GM21526 (cell line): ENCODE measurements at regions not wholly inside any gene's neighbourhood (a gene's known extent, or its start where the extent isn't known, plus 50 kb on each side); places are given as distances from the start of the nearest gene placed in this dataset.
A peak's percentile ranks its signal among the peaks of the same experiment; 100 is the strongest.
"Not testable (repeated sequence)": the region's sequence is repeated elsewhere in the genome, so short reads cannot be mapped to it uniquely, and the experiment has no call there.

ENCODE experiments used
- ATAC-seq: cut with Tn5 transposase; IDR thresholded peaks from one replicate; pipeline ENCODE4 v1.9.1; 2021; ENCODE audit warnings: moderate library complexity; ENCODE audit not compliant: unreplicated experiment, low FRiP score

GRCh38 chrX:107296184-107296583, 89.8 kb downstream of the DNAAF6 start:
- ATAC-seq = not testable (repeated sequence)

- ATAC-seq = no peak
Observed at GRCh38 chrX:107298276-107298675, 91.9 kb downstream of the DNAAF6 start.

- no peak for ATAC-seq
Observed at GRCh38 chrX:107301253-107301652, 94.8 kb downstream of the DNAAF6 start.

- ATAC-seq = no peak
Observed at GRCh38 chrX:107304141-107304540, 97.7 kb downstream of the DNAAF6 start.

- no peak for ATAC-seq
Observed at GRCh38 chrX:107323786-107324492, 117.5 kb downstream of the DNAAF6 start.

GRCh38 chrX:107324493-107325310, 118.3 kb downstream of the DNAAF6 start:
- no peak for ATAC-seq

GRCh38 chrX:107325467-107325866, 119.1 kb downstream of the DNAAF6 start:
- ATAC-seq = no peak

- no peak for ATAC-seq
Observed at GRCh38 chrX:107348051-107348450, 101.4 kb upstream of the FRMPD3 start.

GRCh38 chrX:107348990-107349389, 100.5 kb upstream of the FRMPD3 start:
- no peak for ATAC-seq

- no peak for ATAC-seq
Observed at GRCh38 chrX:107355533-107355932, 93.9 kb upstream of the FRMPD3 start.

GRCh38 chrX:107360788-107361360, 88.6 kb upstream of the FRMPD3 start:
- no peak for ATAC-seq

GRCh38 chrX:107370185-107370584, 79.3 kb upstream of the FRMPD3 start:
- not testable (repeated sequence) for ATAC-seq

GRCh38 chrX:107374132-107374531, 75.3 kb upstream of the FRMPD3 start:
- no peak for ATAC-seq

- no peak for ATAC-seq
Observed at GRCh38 chrX:107374831-107375230, 74.6 kb upstream of the FRMPD3 start.

- not testable (repeated sequence) for ATAC-seq
Observed at GRCh38 chrX:107376186-107376585, 73.3 kb upstream of the FRMPD3 start.

GRCh38 chrX:107384397-107385105, 64.9 kb upstream of the FRMPD3 start:
- ATAC-seq = no peak

GRCh38 chrX:107389726-107390125, 59.7 kb upstream of the FRMPD3 start:
- no peak for ATAC-seq

- not testable (repeated sequence) for ATAC-seq
Observed at GRCh38 chrX:107393656-107394055, 55.8 kb upstream of the FRMPD3 start.

GRCh38 chrX:107396235-107396634, 53.2 kb upstream of the FRMPD3 start:
- ATAC-seq = no peak

GRCh38 chrX:107396783-107397182, 52.7 kb upstream of the FRMPD3 start:
- no peak for ATAC-seq

- ATAC-seq = peak; percentile 90
Observed at GRCh38 chrX:107398115-107398514, 51.3 kb upstream of the FRMPD3 start.
